Stomach (tissue), 8 donors: ENCODE measurements at regions not wholly inside any gene's neighbourhood (a gene's known extent, or its start where the extent isn't known, plus 50 kb on each side); places are given as distances from the start of the nearest gene placed in this dataset.

Experiments used
- DNase-seq, 2 donors: peaks; one replicate each; pipeline versions ENCODE4 v3.0.0 to v3.0.0-alpha.2; 2013 to 2019
- H3K27ac ChIP-seq, 5 donors: fragments of 200-600 bp in 4 of 5; sonication (generic) in 4 of 5; one replicate each; pipeline ENCODE4 v1.5.1; 2013 to 2019; ENCODE audit warnings: mild to moderate bottlenecking in 1 of 5, moderate library complexity in 1 of 5
- H3K27me3 ChIP-seq, 3 donors: fragments of 200-600 bp; sonication (generic); one replicate each; pipeline ENCODE4 v1.5.1; 2017 to 2019; ENCODE audit warnings: mixed run types in 1 of 3
- H3K36me3 ChIP-seq, 4 donors: fragments of 200-600 bp; sonication (generic); 1 replicate in 3 of 4; 2 replicates in 1 of 4; pipeline ENCODE4 v1.5.1; 2016 to 2019
- H3K4me1 ChIP-seq, 4 donors: fragments of 200-600 bp; sonication (generic); one replicate each; pipeline ENCODE4 v1.5.1; 2016 to 2019
- H3K4me3 ChIP-seq, 4 donors: fragments of 200-600 bp; sonication (generic) in 3 of 4; one replicate each; pipeline ENCODE4 v1.5.1; 2016 to 2019; ENCODE audit warnings: mild to moderate bottlenecking in 1 of 4
- H3K9me3 ChIP-seq, 4 donors: fragments of 200-600 bp; sonication (generic); one replicate each; pipeline ENCODE4 v1.5.1; 2016 to 2019
- CTCF ChIP-seq, 7 experiments: fragments of 450-650 bp in 4 of 7; fragments of 200-600 bp in 3 of 7; sonication (generic) in 3 of 7; IDR thresholded peaks; one replicate each; pipeline ENCODE4 v1.5.1; 2016 to 2019; ENCODE audit warnings: antibody characterized with exemption in 7 of 7, control low read depth in 2 of 7, mild to moderate bottlenecking in 1 of 7
- EP300 ChIP-seq: sonication (generic); formaldehyde crosslinking; IDR thresholded peaks from one replicate; pipeline ENCODE4 v1.6.1; 2017; ENCODE audit warnings: antibody characterized with exemption
- POLR2A ChIP-seq, 4 donors: fragments of 450-650 bp; IDR thresholded peaks; one replicate each; pipeline ENCODE4 v1.6.1; 2016; ENCODE audit warnings: antibody characterized with exemption in 4 of 4, control low read depth in 2 of 4, mild to moderate bottlenecking in 1 of 4, moderate library complexity in 1 of 4
- POLR2AphosphoS5 ChIP-seq, 3 donors: sonication (generic); formaldehyde crosslinking; IDR thresholded peaks; one replicate each; pipeline ENCODE4 v1.6.1; 2016; ENCODE audit warnings: antibody characterized with exemption in 3 of 3
- WGBS, 5 donors: extraction: QIAGEN DNeasy Blood & Tissue Kit in 3 of 5; methylation state at CpG; one replicate each; pipeline versions ENCODE4 v1.1.5 to v1.1.7; 2013 to 2018; 5-methylcytosine and 5-hydroxymethylcytosine counted together
- intact Hi-C: fragments of 100-400 bp; cut with DNase I; formaldehyde crosslinking; loops from one replicate; pipeline ENCODE4 v1.15.1; 2023; ENCODE audit warnings: low total_unique reads
- donor health status: healthy with polysubstance abuse.
- donor health status: Bipolar disorder and iron deficiency.
- donor health status: healthy.

DNA sequence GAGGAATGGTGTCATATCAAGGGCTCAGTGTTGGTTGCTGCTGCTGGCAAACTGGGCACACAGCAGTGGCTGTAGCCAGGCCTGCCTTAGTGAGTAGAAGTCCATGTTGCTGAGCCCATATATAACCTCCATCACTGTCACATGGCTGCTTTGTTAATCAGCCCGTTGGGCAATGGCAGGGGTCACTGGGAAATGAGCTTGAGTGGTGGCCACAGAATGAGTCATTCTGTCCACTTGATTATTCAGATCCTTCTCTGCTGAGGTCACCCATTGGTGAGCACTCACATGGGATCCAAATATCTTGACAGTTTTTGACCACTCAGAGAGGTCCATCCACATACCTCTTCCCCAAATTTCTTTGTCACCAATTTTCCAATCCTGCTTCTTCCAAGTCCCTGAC, 898.9 kb upstream of the EYS start:
- DNase-seq = no peak
- Histone ChIP-seq H3K27ac (no peak overlapping the region), H3K36me3 (no peaks in the 10 kb centered on the region), H3K4me3 (no peak overlapping the region), H3K27me3 (no peaks in the 10 kb centered on the region), H3K9me3 (peaks cover 0 to 9% (median 2%) of the 10 kb centered on the region in 4 donors), H3K4me1 (no peaks in the 10 kb centered on the region)
- intact Hi-C loops = no loop called here
- no peak for TF ChIP-seq CTCF (IDR thresholded peaks at IDR 0.05)
- TF ChIP-seq POLR2A (IDR thresholded peaks at IDR 0.05) = no peak
- TF ChIP-seq POLR2AphosphoS5 (IDR thresholded peaks at IDR 0.05) = no peak
- TF ChIP-seq EP300 = no peak
- WGBS, 5 donors = 50 to 80% (median 67%) methylated on average over 1 of the region's 1 CpG

DNA sequence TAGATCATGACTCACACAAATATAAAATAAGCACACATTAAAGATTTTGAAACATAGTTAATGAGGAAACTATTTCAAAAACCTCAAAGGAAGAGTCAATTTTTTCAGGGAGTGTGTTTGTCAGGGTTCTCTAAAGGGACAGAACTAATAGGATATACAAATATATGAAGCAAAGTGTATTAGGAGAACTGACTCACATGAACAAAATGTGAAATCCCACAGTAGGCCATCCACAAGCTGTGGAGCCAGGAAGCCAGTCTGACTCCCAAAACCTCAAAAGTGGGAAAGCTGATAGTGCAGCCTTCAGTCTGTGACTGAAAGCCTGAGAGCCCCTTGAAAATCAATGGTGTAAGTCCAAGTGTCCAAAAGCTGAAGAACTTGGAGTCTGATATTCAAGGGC, 898.0 kb upstream of the EYS start:
- no peak overlapping the region for H3K4me3 ChIP-seq
- H3K27me3 ChIP-seq = no peaks in the 10 kb centered on the region
- DNase-seq = no peak
- no peaks in the 10 kb centered on the region for H3K4me1 ChIP-seq
- H3K27ac ChIP-seq = no peak overlapping the region
- H3K9me3 ChIP-seq = peaks cover 0 to 9% (median 2%) of the 10 kb centered on the region in 4 donors
- intact Hi-C loops = no loop called here
- H3K36me3 ChIP-seq = no peaks in the 10 kb centered on the region
- TF ChIP-seq EP300 (no peak), POLR2AphosphoS5 (IDR thresholded peaks at IDR 0.05) (no peak), POLR2A (IDR thresholded peaks at IDR 0.05) (no peak), CTCF (IDR thresholded peaks at IDR 0.05) (no peak)

DNA sequence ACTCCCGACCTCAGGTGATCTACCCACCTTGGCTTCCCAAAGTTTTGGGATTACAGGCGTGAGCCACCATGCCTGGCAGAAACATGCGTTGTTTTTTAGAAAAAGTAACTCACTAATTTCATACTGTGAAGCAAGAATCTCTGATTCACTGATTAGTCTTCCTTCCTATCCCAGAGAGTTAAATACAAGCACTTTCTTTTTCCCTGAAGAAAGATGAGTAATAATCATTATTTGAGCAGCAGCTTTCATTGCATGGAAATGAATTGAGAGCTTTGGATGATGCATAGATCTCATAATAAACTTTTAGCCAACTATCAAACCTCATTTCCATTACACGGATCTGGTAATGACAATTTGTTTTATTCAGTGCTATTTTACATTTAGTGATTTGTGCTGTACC, 892.5 kb upstream of the EYS start:
- no peaks in the 10 kb centered on the region for H3K27me3 ChIP-seq
- H3K4me1 ChIP-seq = no peaks in the 10 kb centered on the region
- H3K36me3 ChIP-seq = no peaks in the 10 kb centered on the region
- 73 to 81% (median 78%) methylated on average over 4 of the region's 4 CpGs for WGBS, 5 donors
- H3K27ac ChIP-seq = no peak overlapping the region
- no peak for DNase-seq
- no peak for TF ChIP-seq EP300
- TF ChIP-seq POLR2A (IDR thresholded peaks at IDR 0.05) = no peak
- TF ChIP-seq POLR2AphosphoS5 (IDR thresholded peaks at IDR 0.05) = no peak
- no peak for TF ChIP-seq CTCF (IDR thresholded peaks at IDR 0.05)
- H3K4me3 ChIP-seq = no peak overlapping the region
- intact Hi-C loops = no loop called here
- H3K9me3 ChIP-seq = peaks cover 0 to 15% (median 0%) of the 10 kb centered on the region in 4 donors

DNA sequence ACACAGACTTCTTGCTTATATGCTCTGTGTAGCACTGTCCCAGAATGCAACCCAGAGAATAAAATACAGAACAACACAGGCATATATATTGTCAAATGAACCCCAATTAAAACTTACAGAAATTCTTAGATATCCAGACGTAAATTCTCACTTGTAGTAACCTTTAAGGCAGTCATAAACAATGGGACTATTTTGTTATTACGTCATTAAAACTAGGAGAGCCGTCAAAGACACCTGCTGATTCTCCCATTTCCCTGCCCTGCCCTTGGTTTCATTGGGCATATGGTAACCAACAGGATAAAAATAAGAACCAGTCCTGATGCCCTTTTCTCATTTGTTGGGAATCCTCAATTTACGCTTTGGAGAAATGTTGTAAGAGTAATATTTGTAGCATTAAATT, 871.3 kb upstream of the EYS start:
- Histone ChIP-seq H3K4me1 (no peaks in the 10 kb centered on the region), H3K27ac (no peak overlapping the region), H3K27me3 (no peaks in the 10 kb centered on the region), H3K4me3 (no peak overlapping the region), H3K36me3 (no peaks in the 10 kb centered on the region), H3K9me3 (peaks cover 0 to 4% (median 0%) of the 10 kb centered on the region in 4 donors)
- WGBS, 5 donors = 74 to 86% (median 78%) methylated on average over 4 of the region's 4 CpGs
- DNase-seq = no peak
- intact Hi-C loops = no loop called here
- TF ChIP-seq POLR2A (IDR thresholded peaks at IDR 0.05) = no peak
- no peak for TF ChIP-seq EP300
- TF ChIP-seq POLR2AphosphoS5 (IDR thresholded peaks at IDR 0.05) = no peak
- no peak for TF ChIP-seq CTCF (IDR thresholded peaks at IDR 0.05)
